ENCODE measurements at regions not wholly inside any gene's neighbourhood (a gene's known extent, or its start where the extent isn't known, plus 50 kb on each side); places are given as distances from the start of the nearest gene placed in this dataset.

- no peak for DNase-seq (ENCODE audit: low read depth in 4 of 4, low spot score in 1 of 4)
These were observed 122.6 kb downstream of the METTL4 start for GRCh38 chr18:2448565-2449151.

GRCh38 chr18:2451556-2451955 is 119.7 kb downstream of the METTL4 start:
- no peak for DNase-seq (ENCODE audit: low read depth in 4 of 4, low spot score in 1 of 4)

DNA sequence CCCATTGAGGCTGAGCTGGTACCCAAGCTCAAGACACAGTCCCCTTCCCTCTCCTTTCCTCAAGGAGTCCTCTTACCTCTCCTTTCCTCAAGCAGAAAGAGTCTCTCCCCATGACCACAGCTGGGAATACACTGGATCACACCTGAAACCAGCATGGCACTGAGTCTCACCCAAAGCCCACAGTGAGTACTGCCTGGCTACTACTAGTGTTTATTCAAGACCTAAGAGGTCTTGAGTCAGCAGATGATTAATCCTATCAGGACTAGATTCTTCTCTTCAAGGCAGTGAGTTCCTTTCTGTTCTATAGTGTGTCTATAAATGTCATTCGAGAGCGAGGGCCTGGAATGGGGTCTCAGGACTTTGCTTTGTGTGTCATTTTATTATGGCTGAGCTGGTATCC is 111.4 kb downstream of the METTL4 start:
- DNase-seq (ENCODE audit: low read depth in 4 of 4, low spot score in 1 of 4): no peak

DNA sequence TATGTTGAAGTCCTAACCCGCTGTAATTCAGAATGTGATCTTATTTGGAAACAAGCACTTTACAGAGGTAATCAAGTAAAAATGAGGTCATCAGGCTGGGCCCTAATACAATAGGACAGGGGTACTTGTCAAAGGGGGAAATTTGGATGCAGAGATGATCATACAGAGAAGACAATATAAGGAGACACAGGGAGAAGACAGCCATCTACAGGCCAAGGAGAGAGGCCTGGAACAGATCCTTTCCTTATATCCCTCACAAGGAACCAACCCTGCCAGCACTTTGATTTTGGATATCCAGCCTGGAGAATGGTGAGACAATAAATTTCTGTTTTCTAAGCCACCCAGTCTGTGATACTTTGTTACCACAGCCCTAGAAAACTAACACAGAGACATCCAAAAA is 104.3 kb downstream of the METTL4 start:
- no peak for DNase-seq (ENCODE audit: low read depth in 4 of 4, low spot score in 1 of 4)

GRCh38 chr18:2468051-2468450 is 103.3 kb downstream of the METTL4 start:
- DNase-seq (ENCODE audit: low read depth in 4 of 4, low spot score in 1 of 4): no peak

GRCh38 chr18:2471523-2471922 is 99.8 kb downstream of the METTL4 start:
- no peak for DNase-seq (ENCODE audit: low read depth in 4 of 4, low spot score in 1 of 4)

- DNase-seq (ENCODE audit: low read depth in 4 of 4, low spot score in 1 of 4): no peak
These were observed 92.6 kb downstream of the METTL4 start for GRCh38 chr18:2478662-2479061.

DNA sequence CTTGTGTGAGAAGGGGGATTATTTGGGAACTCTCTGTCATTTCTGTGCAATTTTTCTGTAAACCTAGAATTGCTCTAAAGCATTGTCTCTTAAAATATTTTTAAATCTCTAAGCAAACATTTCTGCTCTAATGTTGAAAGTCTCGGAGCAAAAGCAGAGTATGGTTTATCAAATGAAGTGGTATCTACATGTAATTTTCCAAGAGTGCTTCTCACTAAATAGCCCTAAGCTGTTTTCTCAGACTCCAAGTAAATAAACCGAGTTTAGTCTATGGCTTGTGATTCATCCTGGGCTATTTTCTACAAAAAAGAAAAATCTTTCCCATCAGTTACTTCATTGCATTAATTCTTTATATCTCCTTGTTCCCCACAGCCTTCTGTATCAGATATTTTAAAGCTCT is 90.8 kb downstream of the METTL4 start:
- DNase-seq (ENCODE audit: low read depth in 4 of 4, low spot score in 1 of 4): no peak

- DNase-seq (ENCODE audit: low read depth in 4 of 4, low spot score in 1 of 4): no peak
These were observed 88.4 kb downstream of the METTL4 start for GRCh38 chr18:2482706-2483475.

GRCh38 chr18:2485983-2486382 is 85.3 kb downstream of the METTL4 start:
- no peak for DNase-seq (ENCODE audit: low read depth in 4 of 4, low spot score in 1 of 4)

DNA sequence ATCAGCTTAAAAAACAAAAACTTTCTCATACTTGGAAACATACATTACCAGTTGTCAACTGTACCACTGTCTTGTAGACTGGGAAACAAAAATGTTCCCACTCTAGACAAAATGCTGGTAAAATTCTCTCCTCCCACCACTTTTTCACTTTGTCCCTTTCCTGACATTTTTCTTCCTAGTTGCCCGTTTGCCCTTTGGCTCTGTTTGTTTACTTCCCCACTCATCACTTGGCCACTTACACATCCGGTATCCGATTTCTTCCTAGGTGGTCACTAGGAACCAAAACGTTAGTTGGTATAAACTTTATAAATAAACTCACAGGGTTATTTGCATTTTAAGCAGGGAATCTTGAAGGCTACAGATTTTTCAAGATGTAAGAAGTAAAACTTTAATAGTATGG is 84.9 kb downstream of the METTL4 start:
- DNase-seq (ENCODE audit: low read depth in 4 of 4, low spot score in 1 of 4): no peak

All from stimulated activated CD4-positive, alpha-beta T cell treated with anti-CD3 and anti-CD28 coated beads, Interleukin-1b, Interleukin-23, amount 100 ng/mL, for 24 hours (primary cell).